ENCODE measurements at regions not wholly inside any gene's neighbourhood (a gene's known extent, or its start where the extent isn't known, plus 50 kb on each side); places are given as distances from the start of the nearest gene placed in this dataset.

DNA sequence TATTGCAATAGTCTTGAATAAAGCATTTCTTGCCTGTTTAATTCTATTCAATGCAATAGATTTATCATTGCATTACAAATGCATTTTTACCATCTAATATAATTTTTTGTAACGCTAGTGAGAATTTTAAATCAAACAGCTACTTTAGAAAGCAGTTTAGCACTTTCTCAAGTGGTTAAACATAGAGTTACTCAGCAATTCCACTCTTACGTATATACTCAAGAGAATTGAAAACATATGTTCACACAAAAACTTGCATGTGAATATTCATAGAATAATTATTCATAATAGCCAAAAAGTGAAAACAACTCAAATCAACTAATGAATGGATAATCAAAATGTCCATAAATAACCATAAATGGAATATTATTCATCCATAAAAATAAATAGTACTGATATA is 244.7 kb downstream of the TMEM167A start:
- Histone ChIP-seq H3K4me3 (ENCODE audit: low read depth, low read length) (no peak overlapping the region), H3K36me3 (no peaks in the 10 kb centered on the region), H3K27ac (no peak overlapping the region), H3K9me3 (ENCODE audit: severe bottlenecking) (peaks cover 3% of the 10 kb centered on the region), H3K27me3 (ENCODE audit: insufficient read depth, low read depth, severe bottlenecking) (no peaks in the 10 kb centered on the region)
- TF ChIP-seq, protein P1, sequence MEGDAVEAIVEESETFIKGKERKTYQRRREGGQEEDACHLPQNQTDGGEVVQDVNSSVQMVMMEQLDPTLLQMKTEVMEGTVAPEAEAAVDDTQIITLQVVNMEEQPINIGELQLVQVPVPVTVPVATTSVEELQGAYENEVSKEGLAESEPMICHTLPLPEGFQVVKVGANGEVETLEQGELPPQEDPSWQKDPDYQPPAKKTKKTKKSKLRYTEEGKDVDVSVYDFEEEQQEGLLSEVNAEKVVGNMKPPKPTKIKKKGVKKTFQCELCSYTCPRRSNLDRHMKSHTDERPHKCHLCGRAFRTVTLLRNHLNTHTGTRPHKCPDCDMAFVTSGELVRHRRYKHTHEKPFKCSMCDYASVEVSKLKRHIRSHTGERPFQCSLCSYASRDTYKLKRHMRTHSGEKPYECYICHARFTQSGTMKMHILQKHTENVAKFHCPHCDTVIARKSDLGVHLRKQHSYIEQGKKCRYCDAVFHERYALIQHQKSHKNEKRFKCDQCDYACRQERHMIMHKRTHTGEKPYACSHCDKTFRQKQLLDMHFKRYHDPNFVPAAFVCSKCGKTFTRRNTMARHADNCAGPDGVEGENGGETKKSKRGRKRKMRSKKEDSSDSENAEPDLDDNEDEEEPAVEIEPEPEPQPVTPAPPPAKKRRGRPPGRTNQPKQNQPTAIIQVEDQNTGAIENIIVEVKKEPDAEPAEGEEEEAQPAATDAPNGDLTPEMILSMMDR (IDR thresholded peaks at IDR 0.05; ENCODE audit: low read depth, low read length), result no peak
- no peak for DNase-seq

DNA sequence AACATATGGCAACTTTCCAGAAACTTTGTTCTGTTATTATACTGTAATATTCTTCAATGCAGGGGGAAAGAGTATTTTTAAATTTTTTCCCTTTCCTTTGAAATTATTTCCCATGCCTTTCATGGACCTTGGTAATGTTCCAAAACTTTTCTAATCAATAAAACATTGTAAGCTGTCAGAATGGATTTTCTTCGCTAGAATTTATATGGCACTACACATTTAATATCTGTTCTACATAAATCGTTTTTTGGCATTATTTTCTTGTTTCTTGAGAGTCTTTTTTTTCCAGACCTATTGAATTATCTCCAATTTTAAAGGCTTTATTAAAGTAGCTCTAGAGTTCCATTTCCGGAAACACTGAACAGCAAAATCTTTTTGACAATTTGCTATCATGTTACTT is 249.0 kb downstream of the TMEM167A start:
- no peaks in the 10 kb centered on the region for H3K36me3 ChIP-seq
- H3K4me3 ChIP-seq (ENCODE audit: low read depth, low read length), result no peak overlapping the region
- H3K9me3 ChIP-seq (ENCODE audit: severe bottlenecking), result no peaks in the 10 kb centered on the region
- TF ChIP-seq, protein P1 (IDR thresholded peaks at IDR 0.05; ENCODE audit: low read depth, low read length), result no peak
- no peak overlapping the region for H3K27ac ChIP-seq
- no peak for DNase-seq
- H3K27me3 ChIP-seq (ENCODE audit: insufficient read depth, low read depth, severe bottlenecking), result no peaks in the 10 kb centered on the region

DNA sequence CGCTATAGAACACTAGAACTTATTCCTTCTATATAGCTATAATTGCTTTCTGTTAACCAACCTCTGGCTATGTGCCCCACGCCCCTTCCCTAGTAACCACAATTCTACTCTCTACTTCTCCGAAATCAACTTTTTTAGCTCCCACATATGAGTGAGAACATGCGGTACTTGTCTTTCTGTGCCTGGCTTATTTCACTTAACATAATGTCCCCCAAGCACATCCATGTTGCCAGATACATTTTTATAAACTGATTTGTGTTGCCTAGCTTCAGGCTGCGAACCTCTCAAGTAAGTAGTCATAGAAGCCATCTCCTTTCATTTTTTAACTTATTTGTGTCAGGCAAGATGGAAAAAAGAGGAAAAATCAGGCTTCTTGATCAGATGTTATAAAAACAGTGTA is 249.5 kb downstream of the TMEM167A start:
- TF ChIP-seq, protein P1 (IDR thresholded peaks at IDR 0.05; ENCODE audit: low read depth, low read length), result no peak
- no peaks in the 10 kb centered on the region for H3K36me3 ChIP-seq
- H3K9me3 ChIP-seq (ENCODE audit: severe bottlenecking), result no peaks in the 10 kb centered on the region
- no peak overlapping the region for H3K27ac ChIP-seq
- no peaks in the 10 kb centered on the region for H3K27me3 ChIP-seq (ENCODE audit: insufficient read depth, low read depth, severe bottlenecking)
- no peak overlapping the region for H3K4me3 ChIP-seq (ENCODE audit: low read depth, low read length)
- no peak for DNase-seq

GRCh38 chr5:82822634-82822927 is 254.6 kb downstream of the TMEM167A start:
- Histone ChIP-seq H3K27ac (no peak overlapping the region), H3K9me3 (ENCODE audit: severe bottlenecking) (no peaks in the 10 kb centered on the region), H3K4me3 (ENCODE audit: low read depth, low read length) (no peak overlapping the region), H3K36me3 (no peaks in the 10 kb centered on the region), H3K27me3 (ENCODE audit: insufficient read depth, low read depth, severe bottlenecking) (no peaks in the 10 kb centered on the region)
- TF ChIP-seq, protein P1 (IDR thresholded peaks at IDR 0.05; ENCODE audit: low read depth, low read length), result no peak
- no peak for DNase-seq

DNA sequence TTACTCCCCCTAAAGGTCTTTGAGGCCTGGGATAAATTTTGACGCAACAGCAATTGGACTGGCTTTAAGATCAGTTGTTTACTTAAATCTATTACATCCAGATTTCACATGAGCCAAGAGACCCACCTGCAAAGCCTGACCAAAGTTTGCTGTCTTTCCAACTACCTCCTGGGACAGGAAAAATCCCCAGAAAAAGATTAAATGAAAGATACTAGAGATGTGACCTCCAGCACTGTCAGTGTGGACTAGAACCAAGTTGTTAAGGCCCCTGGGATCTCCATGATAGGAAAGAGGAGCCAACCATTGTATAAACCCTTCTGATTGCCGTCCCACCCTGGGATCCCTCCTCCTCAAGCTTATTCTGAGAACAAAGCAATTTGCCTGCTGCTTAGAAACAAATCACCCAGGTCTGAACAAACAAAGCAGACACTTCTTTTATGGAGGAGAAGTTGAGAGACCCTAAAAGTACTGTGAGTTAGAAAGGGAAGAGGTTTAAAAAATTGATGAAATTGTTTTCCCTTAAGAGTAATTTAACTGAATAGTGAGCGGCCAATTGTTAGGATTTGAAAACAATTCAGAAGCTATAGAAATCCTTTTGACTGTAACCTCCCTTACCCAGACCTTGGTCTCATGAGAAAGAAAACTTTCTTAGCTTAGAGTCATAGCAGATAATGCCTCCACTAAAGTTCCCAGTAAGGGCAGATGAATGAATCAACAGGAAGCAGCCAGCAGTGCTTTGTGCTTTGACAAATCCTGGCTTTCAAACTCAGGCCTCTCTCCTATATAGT is 255.2 kb downstream of the TMEM167A start:
- Histone ChIP-seq H3K4me3 (ENCODE audit: low read depth, low read length) (no peak overlapping the region), H3K36me3 (no peaks in the 10 kb centered on the region), H3K27ac (no peak overlapping the region), H3K9me3 (ENCODE audit: severe bottlenecking) (no peaks in the 10 kb centered on the region), H3K27me3 (ENCODE audit: insufficient read depth, low read depth, severe bottlenecking) (no peaks in the 10 kb centered on the region)
- no peak for DNase-seq
- TF ChIP-seq, protein P1 (IDR thresholded peaks at IDR 0.05; ENCODE audit: low read depth, low read length), result no peak

All from WERI-Rb-1 (cell line).